Activated naive CD4-positive, alpha-beta T cell (primary cell): ENCODE measurements at regions not wholly inside any gene's neighbourhood (a gene's known extent, or its start where the extent isn't known, plus 50 kb on each side); places are given as distances from the start of the nearest gene placed in this dataset.

Source experiments
- DNase-seq, 4 experiments: peaks; one replicate each; lab custom pipeline; 2025; lab: John Stamatoyannopoulos, UW

- DNase-seq = no peak
Measured at GRCh38 chr5:123874600-123875201, 362.7 kb downstream of the CSNK1G3 start.

DNA sequence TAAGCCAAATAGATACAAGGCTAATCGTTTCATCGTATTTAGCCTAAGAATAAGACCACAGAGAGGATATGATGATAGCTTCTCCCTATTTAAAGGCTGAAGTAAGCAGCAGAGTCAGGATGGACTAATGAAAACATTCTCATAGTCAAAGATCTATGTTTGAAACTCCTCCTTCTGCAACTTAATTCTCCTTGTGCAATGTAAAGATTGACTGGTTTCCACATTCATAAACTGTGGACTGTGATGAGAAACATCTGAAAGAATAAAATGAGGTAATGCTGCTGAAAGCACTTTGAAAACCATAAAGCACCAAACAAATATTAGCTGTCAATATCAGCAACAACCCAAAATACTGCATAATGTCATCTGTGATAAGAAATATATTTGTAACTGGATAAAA, 361.9 kb downstream of the CSNK1G3 start:
- no peak for DNase-seq

DNA sequence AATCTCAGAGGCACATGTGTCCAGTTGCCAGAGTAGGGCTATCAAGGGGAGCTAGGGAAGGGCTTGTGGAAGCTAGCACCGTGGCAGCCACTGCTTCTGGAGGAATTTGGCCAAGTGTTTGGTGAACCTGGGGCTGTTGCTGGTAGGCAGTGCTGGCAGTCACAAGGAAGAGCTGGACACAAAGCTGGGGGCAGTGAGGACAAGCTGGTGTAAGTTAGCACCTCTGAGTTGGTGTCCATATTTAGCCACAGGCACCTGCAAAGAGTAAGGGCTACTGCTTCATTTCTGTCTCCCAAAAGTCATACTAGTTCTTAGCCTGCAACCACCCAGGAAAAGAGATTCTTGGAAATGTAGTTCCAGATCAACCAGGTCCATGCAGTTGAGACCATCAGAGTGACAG, 359.4 kb downstream of the CSNK1G3 start:
- no peak for DNase-seq

GRCh38 chr5:123868881-123869280, 356.9 kb downstream of the CSNK1G3 start:
- no peak for DNase-seq

- no peak for DNase-seq
Measured at GRCh38 chr5:123868267-123868666, 356.3 kb downstream of the CSNK1G3 start.

DNA sequence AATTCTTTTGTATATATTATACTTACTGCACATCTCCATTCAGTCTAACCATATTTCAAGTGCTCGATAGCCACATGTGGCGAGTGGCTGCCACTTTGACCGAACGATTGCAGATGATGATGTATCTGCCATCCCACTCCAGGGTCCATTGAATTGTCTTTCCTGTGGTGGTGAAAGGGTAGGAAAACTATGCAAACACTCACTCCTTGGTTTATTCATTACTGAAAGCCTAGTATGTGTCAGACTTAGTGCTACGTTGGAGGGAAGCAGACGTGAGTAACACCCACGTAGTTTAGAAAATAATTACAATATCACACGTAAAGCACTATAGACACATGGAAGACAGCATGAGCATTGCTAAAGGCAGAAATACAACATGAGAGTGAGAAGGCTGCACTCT, 353.7 kb downstream of the CSNK1G3 start:
- DNase-seq = no peak

GRCh38 chr5:123864578-123864977, 352.6 kb downstream of the CSNK1G3 start:
- DNase-seq = no peak

DNA sequence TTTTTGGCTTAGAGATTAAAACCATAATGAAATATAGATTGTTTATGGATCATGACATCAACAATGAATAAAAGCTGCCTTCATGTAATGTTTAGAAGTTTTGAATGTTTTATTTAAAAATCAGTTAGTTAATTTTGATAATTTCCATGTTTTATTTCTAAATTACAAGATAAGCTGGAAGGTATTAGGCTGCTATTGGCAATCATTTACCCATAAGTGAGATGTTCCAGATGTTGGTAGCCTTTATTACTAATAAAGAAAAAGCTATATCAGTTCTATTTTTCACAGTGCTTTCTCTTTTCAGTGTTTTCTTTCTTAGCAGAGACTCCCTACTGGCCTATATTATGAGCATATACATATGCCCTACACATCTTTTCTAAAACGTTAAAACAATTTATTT, 347.0 kb downstream of the CSNK1G3 start:
- no peak for DNase-seq

DNA sequence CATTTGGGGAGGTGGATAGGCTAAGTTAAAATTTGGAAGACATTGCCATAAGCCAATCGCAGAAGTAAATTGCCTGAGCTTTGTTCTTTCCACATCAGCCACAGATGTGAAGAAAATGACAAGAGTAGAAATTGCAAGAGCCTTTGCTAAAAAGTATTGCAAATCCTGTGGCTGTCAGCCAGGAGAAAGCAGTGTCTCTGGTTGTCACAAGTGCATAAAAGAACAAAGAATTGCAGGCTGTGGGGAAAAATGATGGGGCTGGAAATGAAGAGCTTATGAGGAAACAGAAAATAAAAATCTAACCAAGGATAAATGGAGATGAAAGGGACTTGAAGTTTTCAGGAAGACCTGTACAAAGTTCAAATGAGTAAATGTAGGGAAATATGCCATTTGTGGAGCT, 344.8 kb downstream of the CSNK1G3 start:
- no peak for DNase-seq

- DNase-seq = no peak
Measured at GRCh38 chr5:123855609-123856008, 343.6 kb downstream of the CSNK1G3 start.

DNA sequence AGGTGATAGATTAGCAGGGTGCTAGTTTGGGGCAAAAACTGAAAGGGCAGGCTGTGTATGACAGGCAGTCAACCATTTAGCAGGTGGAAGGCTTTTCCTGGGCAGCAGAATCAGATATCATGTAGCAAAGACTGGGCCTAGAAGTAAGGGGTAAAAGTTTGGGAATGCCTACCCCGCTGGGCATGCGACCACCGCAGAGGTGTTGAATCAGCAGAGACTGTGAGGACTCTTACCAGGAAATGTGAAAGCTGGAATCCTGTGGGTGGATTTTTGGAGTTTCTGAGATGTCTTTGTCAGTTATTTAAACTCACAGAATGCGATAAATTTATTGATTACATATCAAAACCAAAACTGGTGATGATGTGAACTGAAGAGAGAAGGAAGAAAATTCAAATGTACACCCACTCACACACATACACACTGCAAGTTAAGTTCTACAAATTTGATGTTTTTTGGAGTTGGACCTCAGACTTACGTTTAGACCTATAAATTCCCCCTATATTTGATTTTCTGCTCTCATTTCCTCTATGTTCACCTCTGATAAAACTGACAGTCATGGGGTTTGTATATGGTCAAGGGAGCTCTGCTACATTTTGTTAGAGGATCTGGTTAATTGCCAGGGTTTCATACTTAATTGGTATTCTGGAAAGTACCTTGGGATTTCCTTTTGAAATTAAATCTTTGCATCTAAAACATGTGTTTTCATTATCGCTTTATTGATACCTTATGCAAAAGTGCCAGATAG, 333.6 kb downstream of the CSNK1G3 start:
- DNase-seq = no peak

DNA sequence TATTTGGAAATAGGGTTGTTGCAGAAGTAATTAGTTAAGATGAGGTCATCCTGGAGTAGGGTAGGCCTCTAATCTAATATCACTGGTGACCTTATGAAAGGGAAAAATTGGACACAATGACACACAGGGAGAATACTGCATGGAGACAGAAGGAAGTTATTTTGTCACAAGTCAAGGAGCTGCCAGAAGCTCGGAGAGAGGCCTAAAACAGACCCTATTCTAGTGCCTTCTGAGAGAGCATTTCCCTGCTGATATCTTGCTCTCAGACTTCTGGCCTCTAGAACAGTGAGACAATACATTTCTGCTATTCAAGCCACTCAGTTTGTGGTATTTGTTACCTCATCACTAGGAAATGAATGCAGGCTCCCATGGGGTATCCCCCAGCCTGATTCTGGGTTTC, 332.9 kb downstream of the CSNK1G3 start:
- no peak for DNase-seq

DNA sequence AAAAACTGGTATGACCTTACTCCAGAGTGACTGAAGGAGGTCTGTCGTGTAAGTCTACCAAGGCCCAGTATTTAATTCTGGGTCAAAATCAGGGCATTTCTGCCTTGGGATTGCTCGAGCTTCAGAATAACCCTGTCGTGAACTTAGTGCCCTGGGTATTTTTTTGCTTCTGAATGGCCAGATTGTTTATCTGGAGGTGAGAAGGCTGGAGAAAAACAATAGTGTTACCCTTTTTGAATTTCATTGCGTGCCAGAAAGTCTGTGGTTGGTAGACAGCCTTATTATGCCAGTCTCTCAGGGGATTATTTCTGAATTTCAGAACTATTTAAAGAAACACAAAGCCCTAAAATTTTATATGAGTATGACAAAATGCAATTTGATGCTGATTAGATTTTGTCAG, 323.4 kb downstream of the CSNK1G3 start:
- DNase-seq = no peak

DNA sequence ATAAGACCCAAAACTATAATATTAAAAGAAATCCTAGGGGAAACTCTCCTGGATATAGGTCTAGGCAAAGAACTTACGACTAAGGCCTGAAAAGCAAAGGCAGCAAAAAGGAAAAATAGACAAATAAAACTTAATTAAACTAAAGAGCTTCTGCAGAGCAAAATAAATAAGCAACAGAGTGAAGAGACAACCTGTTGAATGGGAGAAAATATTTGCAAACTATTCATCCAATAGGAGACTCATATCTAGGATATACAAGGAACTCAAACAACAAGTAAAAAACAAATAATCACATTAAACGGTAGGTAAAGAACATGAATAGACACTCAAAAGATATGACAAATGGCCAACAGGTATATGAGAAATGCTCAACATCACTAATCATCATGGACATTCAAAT, 318.6 kb downstream of the CSNK1G3 start:
- DNase-seq = no peak

DNA sequence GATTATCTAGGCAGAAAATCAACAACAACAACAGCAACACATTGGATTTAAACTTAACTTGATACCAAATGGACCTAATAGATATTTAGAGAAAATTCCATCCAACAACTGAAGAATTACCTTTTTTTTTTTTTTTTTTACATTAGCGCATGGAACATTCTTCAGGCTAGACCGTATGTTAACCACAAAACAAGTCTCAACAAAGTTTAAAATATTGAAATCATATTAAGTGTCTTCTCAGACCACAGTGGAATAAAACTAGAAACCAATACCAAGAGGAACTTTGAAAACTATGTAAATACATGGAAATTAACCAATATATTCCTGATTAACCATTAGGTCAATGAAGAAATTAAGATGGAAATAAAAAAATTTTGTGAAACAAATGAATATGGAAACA, 315.8 kb downstream of the CSNK1G3 start:
- DNase-seq = no peak

DNA sequence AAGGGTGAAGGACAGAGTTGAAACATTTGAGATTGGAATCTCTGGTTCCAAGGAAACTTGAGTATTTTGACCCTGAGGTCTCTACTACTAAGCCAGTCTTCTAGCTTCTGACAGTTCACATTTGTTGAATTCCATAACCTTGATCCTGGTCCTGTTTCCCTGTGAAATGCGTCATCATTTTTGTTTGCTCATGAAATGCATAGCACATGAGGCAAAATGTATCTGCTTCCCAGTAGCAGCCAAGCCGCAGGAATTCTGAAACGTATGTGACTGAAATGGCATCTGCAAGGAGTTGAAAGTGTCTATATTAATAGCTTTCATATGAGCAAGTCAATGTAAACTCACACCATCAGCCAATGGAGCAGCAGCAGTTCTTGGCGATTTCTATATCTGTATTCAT, 307.9 kb downstream of the CSNK1G3 start:
- DNase-seq = no peak

DNA sequence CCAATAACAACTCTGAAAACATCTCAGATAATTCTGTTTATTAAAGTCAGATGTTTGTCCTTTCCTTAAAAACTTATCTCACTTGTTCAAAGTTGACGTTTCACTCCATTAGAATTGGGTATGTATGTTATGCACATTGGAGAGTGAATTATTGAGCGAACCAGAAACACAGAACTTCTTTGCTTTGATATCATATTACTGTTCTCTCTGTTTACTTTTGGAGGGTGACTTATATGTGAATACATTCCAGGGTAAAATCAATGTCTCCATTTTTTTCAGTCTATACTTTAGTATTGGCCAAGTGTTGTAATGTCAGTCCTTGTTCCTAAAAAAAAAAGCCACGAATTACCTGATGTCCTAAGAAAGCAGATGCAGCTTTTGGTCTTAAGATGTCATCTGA, 307.4 kb downstream of the CSNK1G3 start:
- DNase-seq = no peak

DNA sequence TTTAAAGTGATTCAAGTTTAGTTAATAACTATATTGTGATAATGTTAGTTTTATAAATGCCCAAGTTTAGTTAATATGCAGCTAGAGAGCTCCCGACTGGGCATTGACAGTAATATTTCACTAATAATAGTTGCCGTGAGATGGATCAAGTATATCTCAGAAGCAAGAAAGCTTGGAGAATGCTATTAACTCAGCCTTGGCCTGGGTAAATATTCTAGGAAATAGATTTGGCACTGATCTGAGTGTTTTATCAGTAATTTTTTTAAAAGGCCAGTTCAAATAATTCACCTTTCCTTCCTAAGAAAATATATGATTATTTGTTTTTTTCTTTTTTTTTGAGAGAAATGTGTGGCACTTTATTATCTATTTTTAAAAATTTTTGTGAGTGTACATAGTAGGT, 305.3 kb downstream of the CSNK1G3 start:
- no peak for DNase-seq

DNA sequence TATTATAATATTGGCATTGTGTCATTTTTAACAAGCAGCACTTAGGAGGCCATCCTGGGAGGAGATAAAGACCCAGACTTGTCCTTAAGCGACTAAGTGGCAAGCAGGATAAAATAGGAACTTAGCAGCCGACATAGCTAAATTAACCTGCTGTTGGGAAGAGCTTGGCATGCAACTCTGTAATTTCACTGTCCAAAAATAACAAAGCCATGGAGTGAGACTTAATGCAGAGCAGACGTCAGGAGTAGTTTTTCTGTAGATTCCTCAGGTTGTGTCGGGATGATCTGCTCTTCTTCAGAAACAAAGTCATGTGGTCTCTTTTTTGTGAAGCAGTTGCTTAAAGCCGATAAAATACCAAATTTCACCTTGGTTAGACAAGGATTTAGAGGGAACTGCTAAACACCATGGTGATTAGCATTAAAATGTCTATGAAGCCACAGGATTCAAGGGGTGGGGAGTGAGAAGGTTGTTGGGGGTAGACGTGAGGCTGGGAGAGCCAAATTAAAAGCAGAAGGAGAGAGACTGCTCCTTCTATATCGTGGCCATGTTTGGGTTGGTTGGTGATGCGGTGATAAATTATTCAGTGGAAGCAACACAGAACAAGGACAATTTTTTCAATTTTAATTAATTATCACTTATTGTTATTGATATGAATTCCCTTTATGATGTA, 303.0 kb downstream of the CSNK1G3 start:
- no peak for DNase-seq

DNA sequence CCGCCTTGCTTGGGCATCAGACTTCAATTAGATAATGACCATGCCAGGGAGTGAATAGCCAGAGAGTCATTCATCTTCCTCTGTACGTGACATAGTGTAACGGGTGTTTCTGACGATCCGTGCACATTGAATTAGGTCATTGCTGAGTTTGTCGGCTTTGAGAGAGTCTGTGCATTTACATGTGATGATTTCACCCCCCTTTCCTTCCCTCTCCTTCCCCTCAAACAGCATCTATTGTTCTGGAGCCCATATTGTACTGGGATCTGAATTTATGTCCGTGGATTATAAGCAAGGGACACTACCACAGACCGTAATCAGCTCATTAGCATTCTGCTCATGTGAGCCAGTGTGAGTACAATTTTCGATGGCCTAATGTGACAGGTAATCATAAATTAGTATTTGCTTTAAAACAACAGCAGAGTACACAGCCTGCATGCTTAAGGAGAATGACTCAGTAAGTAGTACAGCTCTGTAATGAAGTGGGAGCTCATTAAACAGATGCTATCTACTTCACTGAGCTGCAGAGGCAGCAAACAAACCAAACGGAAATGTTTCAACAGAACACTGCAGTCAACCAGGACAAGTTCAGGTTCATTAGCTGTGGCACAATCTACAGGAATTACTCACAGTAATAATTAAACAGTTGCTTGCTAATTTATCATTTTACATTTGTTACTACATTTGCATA, 302.1 kb downstream of the CSNK1G3 start:
- DNase-seq = no peak

DNA sequence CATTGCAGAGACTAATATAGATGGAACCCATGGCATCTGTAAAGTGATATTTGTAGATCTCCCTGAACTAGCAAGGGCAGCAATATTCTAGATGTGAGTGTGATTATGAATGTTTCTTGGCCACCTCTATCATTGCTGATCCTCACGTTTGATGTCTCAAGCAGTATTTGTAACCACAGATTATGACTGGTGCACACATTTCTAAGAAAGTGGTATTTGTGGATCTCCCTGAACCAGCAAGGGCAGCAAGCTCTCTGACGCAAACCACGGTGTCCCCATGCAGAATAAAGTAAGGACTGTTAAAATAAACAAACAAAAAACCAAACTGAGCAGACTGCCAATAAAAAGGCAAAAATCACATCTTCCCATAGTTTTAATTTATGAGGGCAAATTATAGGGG, 301.3 kb downstream of the CSNK1G3 start:
- no peak for DNase-seq

DNA sequence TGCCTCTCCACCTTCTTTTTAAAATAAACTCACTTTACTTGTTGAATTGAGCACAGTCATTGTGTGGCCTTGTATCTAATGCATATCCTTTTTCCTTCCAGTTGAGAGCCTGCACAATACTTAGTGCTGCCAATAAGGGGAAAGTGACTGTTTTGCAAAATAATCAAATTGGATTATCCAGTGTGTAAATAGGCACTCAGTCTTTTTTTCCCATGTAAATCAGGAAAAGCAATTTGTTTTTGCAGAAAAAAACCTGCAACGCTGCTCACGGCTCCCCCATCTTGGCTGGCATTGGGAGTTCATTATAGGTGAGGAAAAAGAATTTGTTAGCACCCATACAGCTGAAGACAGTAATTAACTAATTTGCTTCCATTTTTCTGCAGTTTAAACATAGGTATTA, 299.9 kb downstream of the CSNK1G3 start:
- no peak for DNase-seq

DNA sequence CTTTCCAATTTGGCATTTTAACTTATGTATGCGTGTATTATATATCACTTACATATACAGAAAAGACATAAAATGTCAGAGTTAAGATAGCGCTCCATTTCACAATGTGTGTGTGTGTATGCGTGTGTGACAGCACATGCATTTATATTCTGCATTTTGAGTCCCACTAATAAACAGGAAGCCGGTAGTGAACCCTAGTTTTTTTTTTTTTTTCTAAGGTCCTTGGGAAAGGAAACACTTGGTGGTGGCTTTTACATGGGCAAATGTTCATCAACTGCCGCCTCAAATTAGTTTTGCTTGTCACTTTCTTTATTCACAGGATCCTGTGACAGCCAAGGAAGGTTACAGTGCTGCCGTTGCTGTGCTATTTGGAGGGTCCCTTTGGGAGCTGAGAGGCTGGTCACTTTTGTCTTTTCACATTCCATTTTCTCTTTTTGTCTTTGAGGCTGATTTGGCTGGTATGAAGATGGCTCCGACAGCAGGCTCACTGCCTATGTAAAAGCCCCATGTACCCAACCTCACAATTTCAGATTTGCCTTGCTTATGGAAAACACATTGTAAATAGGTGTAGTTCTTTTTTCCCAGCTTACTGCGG, 298.9 kb downstream of the CSNK1G3 start:
- no peak for DNase-seq
